GM23248 (cell line): ENCODE measurements at regions not wholly inside any gene's neighbourhood (a gene's known extent, or its start where the extent isn't known, plus 50 kb on each side); places are given as distances from the start of the nearest gene placed in this dataset.
A peak's percentile ranks its signal among the peaks of the same experiment; 100 is the strongest.

Experiments
- DNase-seq: peaks from one replicate; pipeline ENCODE4 v3.0.0-alpha.2; 2015
- H2AFZ ChIP-seq: fragments of 200-600 bp; sonication (generic); 2 replicates; pipeline ENCODE4 v1.6.1; 2016; ENCODE audit warnings: antibody characterized with exemption
- H3F3A ChIP-seq: fragments of 200-600 bp; sonication (generic); 2 replicates; pipeline ENCODE4 v1.6.1; 2016; ENCODE audit warnings: mild to moderate bottlenecking, antibody characterized with exemption, mixed run types; ENCODE audit not compliant: insufficient read depth
- H3K27ac ChIP-seq: fragments of 200-600 bp; sonication (generic); 2 replicates; pipeline ENCODE4 v1.5.1; 2016; ENCODE audit warnings: mild to moderate bottlenecking
- H3K27me3 ChIP-seq: fragments of 200-600 bp; sonication (generic); replicated peaks from 2 replicates; pipeline ENCODE4 v1.6.1; 2016; ENCODE audit warnings: mild to moderate bottlenecking; ENCODE audit not compliant: insufficient read depth
- H3K36me3 ChIP-seq: fragments of 200-600 bp; sonication (generic); 2 replicates; pipeline ENCODE4 v1.6.1; 2016; ENCODE audit warnings: low read depth, mild to moderate bottlenecking
- H3K4me1 ChIP-seq: fragments of 200-600 bp; sonication (generic); 2 replicates; pipeline ENCODE4 v1.6.1; 2016; ENCODE audit warnings: mild to moderate bottlenecking; ENCODE audit not compliant: insufficient read depth
- H3K4me2 ChIP-seq: fragments of 200-600 bp; sonication (generic); one replicate; pipeline ENCODE4 v1.6.1; 2016; ENCODE audit warnings: mild to moderate bottlenecking; ENCODE audit not compliant: unreplicated experiment
- H3K4me3 ChIP-seq: fragments of 200-600 bp; sonication (generic); 2 replicates; pipeline ENCODE4 v1.5.1; 2016; ENCODE audit warnings: mild to moderate bottlenecking
- H3K79me2 ChIP-seq: fragments of 200-600 bp; sonication (generic); 2 replicates; pipeline ENCODE4 v1.6.1; 2016; ENCODE audit warnings: mild to moderate bottlenecking; ENCODE audit not compliant: insufficient read depth
- H3K9ac ChIP-seq: fragments of 200-600 bp; sonication (generic); 2 replicates; pipeline ENCODE4 v1.6.1; 2016; ENCODE audit warnings: mild to moderate bottlenecking
- H3K9me2 ChIP-seq: fragments of 200-600 bp; sonication (generic); 2 replicates; pipeline ENCODE4 v1.6.1; 2016; ENCODE audit warnings: mixed run types, mild to moderate bottlenecking, moderate library complexity; ENCODE audit not compliant: insufficient read depth
- H3K9me3 ChIP-seq: fragments of 200-600 bp; sonication (generic); one replicate; pipeline ENCODE4 v1.6.1; 2017; ENCODE audit warnings: low read depth
- H4K20me1 ChIP-seq: fragments of 200-600 bp; sonication (generic); 2 replicates; pipeline ENCODE4 v1.6.0; 2016; ENCODE audit not compliant: insufficient read depth
- EZH2 ChIP-seq: fragments of 200-600 bp; sonication (generic); IDR thresholded peaks from 2 replicates; pipeline ENCODE4 v1.6.1; 2018; ENCODE audit warnings: antibody characterized with exemption, mild to moderate bottlenecking; ENCODE audit not compliant: insufficient read depth, poor library complexity, severe bottlenecking
- EZH2phosphoT487 ChIP-seq: fragments of 200-600 bp; sonication (generic); IDR thresholded peaks from 2 replicates; pipeline ENCODE4 v1.6.1; 2018; ENCODE audit warnings: antibody characterized with exemption, moderate library complexity, mild to moderate bottlenecking, low read depth; ENCODE audit not compliant: insufficient read depth
- WGBS, 2 experiments: methylation state at CpG; one replicate each; pipeline ENCODE4 v1.1.6; 2015 to 2017; ENCODE audit warnings: low lambda C conversion rate in 2 of 2, low coverage in 1 of 2; ENCODE audit errors: missing lambda C conversion rate in 2 of 2; 5-methylcytosine and 5-hydroxymethylcytosine counted together
- in situ Hi-C: fragments of 300-500 bp; cut with MboI; formaldehyde crosslinking; loops from 2 replicates; pipeline ENCODE4 v1.15.0; 2020

DNA sequence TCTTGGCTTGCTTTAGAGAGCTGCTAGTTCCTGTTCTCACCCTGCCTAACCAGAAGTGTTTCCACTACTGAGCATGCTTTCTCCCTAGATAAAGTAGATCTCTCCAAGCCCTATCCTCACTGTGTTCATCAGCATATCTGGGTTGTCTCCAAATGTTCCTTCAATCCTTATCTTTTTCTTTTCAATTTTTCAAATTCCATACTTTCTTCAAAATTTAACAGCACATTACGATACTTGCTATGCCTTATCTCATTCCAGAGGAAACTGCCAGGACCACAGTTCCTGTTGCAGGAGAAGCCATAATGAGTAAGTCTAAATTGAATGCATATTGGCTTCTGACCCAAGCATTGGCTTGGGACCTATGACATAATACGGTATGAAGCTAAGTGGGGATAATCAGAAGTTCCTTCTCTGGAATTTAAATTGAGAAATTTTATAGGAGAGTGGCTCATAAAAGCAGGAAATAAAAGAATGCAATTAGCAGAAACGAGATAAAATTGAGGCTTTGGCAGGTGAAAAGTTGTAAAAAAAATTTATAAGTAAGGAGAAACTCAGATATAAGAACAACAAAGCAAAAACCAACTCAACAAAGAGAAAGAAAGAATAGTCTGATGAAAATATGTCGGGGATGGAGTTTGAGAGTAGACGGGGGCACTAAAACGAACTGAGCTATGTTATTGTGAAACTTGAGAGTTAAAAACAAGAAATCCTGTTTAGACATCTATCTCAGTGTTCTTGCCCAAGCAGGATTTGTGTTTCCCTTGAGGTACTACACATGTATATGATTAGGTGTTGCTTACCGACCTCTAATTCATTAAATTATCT, 631.7 kb upstream of the CCDC54 start:
- in situ Hi-C loops, result no loop called here
- no peak overlapping the region for H3K27ac ChIP-seq

GRCh38 chr3:106746286-106746685, 631.0 kb upstream of the CCDC54 start:
- no peak for DNase-seq
- no peak overlapping the region for H3K27ac ChIP-seq
- H3K36me3 ChIP-seq, result no peaks in the 10 kb centered on the region
- no peak overlapping the region for H3K4me3 ChIP-seq
- in situ Hi-C loops, result no loop called here
- peaks cover 12% of the 10 kb centered on the region; the same call in 1 of the 2 replicates for H3K4me1 ChIP-seq
- no peaks in the 10 kb centered on the region for H3K9me2 ChIP-seq
- TF ChIP-seq EZH2phosphoT487 (no peak), EZH2 (no peak)
- no peak overlapping the region for H3K9ac ChIP-seq
- no peaks in the 10 kb centered on the region for H3K79me2 ChIP-seq
- H3K9me3 ChIP-seq, result no peaks in the 10 kb centered on the region
- H3K27me3 ChIP-seq, result no peaks in the 10 kb centered on the region
- no peak overlapping the region for H3K4me2 ChIP-seq
- no peaks in the 10 kb centered on the region; the same call in 1 of the 2 replicates for H3F3A ChIP-seq
- H4K20me1 ChIP-seq, result no peaks in the 10 kb centered on the region
- H2AFZ ChIP-seq, result peak overlapping the region; percentile 20

More for the DNA sequence above, 631.7 kb upstream of the CCDC54 start:
- Histone ChIP-seq H3K4me2 (no peak overlapping the region), H2AFZ (peak overlapping the region; percentile 20; the same call in 1 of the 2 replicates), H3K79me2 (no peaks in the 10 kb centered on the region), H3K27me3 (no peaks in the 10 kb centered on the region), H3K4me1 (peaks cover 12% of the 10 kb centered on the region; the same call in 1 of the 2 replicates), H3K9ac (no peak overlapping the region), H3K9me2 (no peaks in the 10 kb centered on the region), H3K9me3 (no peaks in the 10 kb centered on the region), H3F3A (no peaks in the 10 kb centered on the region; the same call in 1 of the 2 replicates), H3K4me3 (no peak overlapping the region), H4K20me1 (no peaks in the 10 kb centered on the region), H3K36me3 (no peaks in the 10 kb centered on the region)
- WGBS, 2 experiments, result 85 to 88% methylated on average over 7 of the region's 7 CpGs
- no peak for TF ChIP-seq EZH2phosphoT487
- no peak for TF ChIP-seq EZH2
- no peak for DNase-seq

DNA sequence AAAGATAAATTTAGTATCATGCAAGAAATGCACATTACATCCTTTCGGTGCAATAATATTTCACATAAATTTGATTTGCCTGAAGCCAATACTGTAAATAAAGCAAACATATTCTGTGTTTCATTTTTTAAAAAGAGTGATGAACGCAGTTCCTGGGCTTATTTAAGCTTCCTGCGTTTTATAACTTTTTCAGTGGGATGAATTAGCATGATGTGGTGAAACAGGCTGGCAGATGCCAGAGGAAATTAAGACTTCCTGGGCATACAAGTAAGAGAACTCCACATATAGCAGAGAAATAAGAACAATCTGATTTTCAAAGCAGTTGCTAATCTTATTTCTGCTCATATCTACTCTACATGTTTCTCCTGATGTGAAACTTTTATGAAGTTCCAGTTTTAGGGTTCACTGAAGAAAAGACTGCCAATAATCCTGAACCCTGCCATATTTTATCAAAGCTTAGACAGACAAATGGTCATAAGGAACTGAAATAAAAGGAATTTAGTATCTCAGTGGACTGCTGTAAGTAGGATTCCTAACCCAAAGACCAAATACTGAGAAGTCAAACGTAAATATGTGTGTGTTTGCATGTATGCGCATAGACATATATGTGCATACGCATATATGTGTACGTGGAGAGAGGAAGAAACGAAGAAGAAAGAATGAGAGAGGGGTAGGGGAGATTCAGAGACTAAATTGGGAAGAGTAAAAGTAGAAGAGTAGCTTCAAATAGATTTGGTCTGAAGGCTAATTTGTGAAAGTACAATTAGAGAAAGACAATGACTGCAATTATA, 628.6 kb upstream of the CCDC54 start:
- no peak overlapping the region for H3K4me3 ChIP-seq
- in situ Hi-C loops, result no loop called here
- H3K4me2 ChIP-seq, result no peak overlapping the region
- H3K36me3 ChIP-seq, result 0 out of 2 replicates have a peak, but pooled peaks cover 4% of the 10 kb centered on the region
- no peaks in the 10 kb centered on the region for H3K9me2 ChIP-seq
- WGBS, 2 experiments, result 87 to 88% methylated on average over 8 of the region's 8 CpGs
- peaks cover 12% of the 10 kb centered on the region; the same call in 1 of the 2 replicates for H3K4me1 ChIP-seq
- no peak overlapping the region for H2AFZ ChIP-seq
- no peak for DNase-seq
- H3F3A ChIP-seq, result no peaks in the 10 kb centered on the region; the same call in 1 of the 2 replicates
- no peaks in the 10 kb centered on the region for H3K9me3 ChIP-seq
- no peaks in the 10 kb centered on the region for H3K79me2 ChIP-seq
- no peak overlapping the region for H3K27ac ChIP-seq
- TF ChIP-seq EZH2phosphoT487, result no peak
- no peak for TF ChIP-seq EZH2
- no peaks in the 10 kb centered on the region for H4K20me1 ChIP-seq
- H3K9ac ChIP-seq, result no peak overlapping the region
- no peaks in the 10 kb centered on the region for H3K27me3 ChIP-seq

GRCh38 chr3:106750092-106750491, 627.1 kb upstream of the CCDC54 start:
- Histone ChIP-seq H3K27ac (no peak overlapping the region), H3K4me3 (no peak overlapping the region), H2AFZ (no peak overlapping the region), H3K27me3 (no peaks in the 10 kb centered on the region), H3F3A (no peaks in the 10 kb centered on the region; the same call in 1 of the 2 replicates), H4K20me1 (no peaks in the 10 kb centered on the region), H3K9me3 (peaks cover 4% of the 10 kb centered on the region), H3K79me2 (no peaks in the 10 kb centered on the region), H3K9ac (no peak overlapping the region), H3K4me1 (peaks cover 12% of the 10 kb centered on the region; the same call in 1 of the 2 replicates), H3K9me2 (no peaks in the 10 kb centered on the region), H3K4me2 (no peak overlapping the region), H3K36me3 (0 out of 2 replicates have a peak, but pooled peaks cover 6% of the 10 kb centered on the region)
- WGBS, 2 experiments, result 63 to 74% methylated on average over 1 of the region's 1 CpG
- in situ Hi-C loops, result no loop called here
- TF ChIP-seq EZH2 (no peak), EZH2phosphoT487 (no peak)
- no peak for DNase-seq
